IMR-90 (cell line): ENCODE measurements at regions not wholly inside any gene's neighbourhood (a gene's known extent, or its start where the extent isn't known, plus 50 kb on each side); places are given as distances from the start of the nearest gene placed in this dataset.

Experiments
- ATAC-seq: fragments of 200-7000 bp; cut with Tn5 transposase; 2 replicates; pipeline ENCODE4 v1.9.1; 2020; ENCODE audit warnings: low read depth, mild to moderate bottlenecking, moderate library complexity
- BruUV-seq: library from RNA; stranded (reverse); fragments of 400-500 nt; replicated peaks from 2 replicates; lab custom pipeline; 2021; lab: Mats Ljungman, UMichigan
- CTCF ChIA-PET: fragments of 300-600 bp; formaldehyde crosslinking; extraction: SDS; loops from one replicate; lab custom pipeline; 2021; ENCODE audit warnings: antibody characterized with exemption; lab: Yijun Ruan, JAX
- POLR2A ChIA-PET: fragments of 300-600 bp; sonication (Branson Sonifier 250); formaldehyde crosslinking; loops from one replicate; lab custom pipeline; 2022; ENCODE audit warnings: antibody characterized with exemption; ENCODE audit not compliant: unreplicated experiment; lab: Charles Lee
- DNase-seq: peaks from one replicate; pipeline ENCODE4 v3.0.0; 2013
- H2AFZ ChIP-seq: replicated peaks from 2 replicates; pipeline ENCODE3; 2013; ENCODE audit warnings: low read length, mild to moderate bottlenecking; ENCODE audit not compliant: poor library complexity
- H2AK5ac ChIP-seq: 2 replicates; pipeline ENCODE4 v1.6.1; 2013; ENCODE audit warnings: low read depth, low read length, inconsistent platforms
- H2AK9ac ChIP-seq: replicated peaks from 2 replicates; pipeline ENCODE3; 2013; ENCODE audit warnings: mild to moderate bottlenecking, low read depth, low read length, moderate library complexity; ENCODE audit not compliant: poor library complexity
- H2BK120ac ChIP-seq: 2 replicates; pipeline ENCODE4 v1.6.1; 2013; ENCODE audit warnings: low read depth, low read length, inconsistent platforms
- H2BK15ac ChIP-seq: 3 replicates; pipeline ENCODE4 v1.6.1; 2013; ENCODE audit warnings: low read depth, low read length, inconsistent platforms
- H2BK20ac ChIP-seq: 2 replicates; pipeline ENCODE4 v1.6.1; 2013; ENCODE audit warnings: low read depth, mild to moderate bottlenecking, inconsistent platforms, low read length, moderate library complexity
- H2BK5ac ChIP-seq: 2 replicates; pipeline ENCODE4 v1.6.1; 2013; ENCODE audit warnings: mild to moderate bottlenecking, low read depth, low read length, inconsistent platforms; ENCODE audit not compliant: poor library complexity, severe bottlenecking
- H3K14ac ChIP-seq: replicated peaks from 2 replicates; pipeline ENCODE4 v1.6.1; 2013; ENCODE audit warnings: low read depth, low read length, inconsistent platforms
- H3K18ac ChIP-seq: 2 replicates; pipeline ENCODE4 v1.6.1; 2013; ENCODE audit warnings: low read depth, low read length, control low read depth
- H3K23ac ChIP-seq: 2 replicates; pipeline ENCODE4 v1.6.1; 2013; ENCODE audit warnings: low read depth, low read length, inconsistent platforms
- H3K27ac ChIP-seq: 2 replicates; pipeline ENCODE4 v1.5.1; 2013; ENCODE audit warnings: mild to moderate bottlenecking, control low read depth, low read length; ENCODE audit not compliant: insufficient read depth
- H3K27me3 ChIP-seq: 2 replicates; pipeline ENCODE4 v1.6.1; 2013; ENCODE audit warnings: low read length; ENCODE audit not compliant: control insufficient read depth, insufficient read depth
- H3K36me3 ChIP-seq: 2 replicates; pipeline ENCODE4 v1.6.1; 2013; ENCODE audit warnings: low read length, mixed read lengths; ENCODE audit not compliant: control insufficient read depth, insufficient read depth
- H3K4ac ChIP-seq: 2 replicates; pipeline ENCODE4 v1.6.1; 2013; ENCODE audit warnings: low read depth, low read length, inconsistent platforms
- H3K4me1 ChIP-seq: 2 replicates; pipeline ENCODE4 v1.6.1; 2013; ENCODE audit warnings: low read length, mixed read lengths; ENCODE audit not compliant: control insufficient read depth, insufficient read depth
- H3K4me2 ChIP-seq: 2 replicates; pipeline ENCODE4 v1.6.1; 2013; ENCODE audit warnings: low read depth, mild to moderate bottlenecking, control low read depth, low read length, moderate library complexity
- H3K4me3 ChIP-seq: 2 replicates; pipeline ENCODE4 v1.5.1; 2013; ENCODE audit warnings: low read depth, mild to moderate bottlenecking, control low read depth, low read length, moderate library complexity; ENCODE audit not compliant: insufficient read depth
- H3K56ac ChIP-seq: 2 replicates; pipeline ENCODE4 v1.6.1; 2013; ENCODE audit warnings: low read length, inconsistent platforms; ENCODE audit not compliant: insufficient read depth; ENCODE audit errors: extremely low read depth
- H3K79me1 ChIP-seq, 2 experiments: 2 replicates each; pipeline ENCODE4 v1.6.1; 2013; ENCODE audit warnings: low read length in 2 of 2, inconsistent platforms in 1 of 2, low read depth in 1 of 2
- H3K9ac ChIP-seq: 2 replicates; pipeline ENCODE4 v1.6.1; 2013; ENCODE audit warnings: low read depth, low read length, control low read depth
- H3K9me1 ChIP-seq: 2 replicates; pipeline ENCODE4 v1.6.1; 2013; ENCODE audit warnings: low read length, inconsistent platforms; ENCODE audit not compliant: insufficient read depth
- H3K9me3 ChIP-seq: 2 replicates; pipeline ENCODE4 v1.6.1; 2013; ENCODE audit warnings: low read length; ENCODE audit not compliant: control insufficient read depth, insufficient read depth
- H4K20me1 ChIP-seq: 2 replicates; pipeline ENCODE4 v1.6.1; 2013; ENCODE audit warnings: low read length, inconsistent platforms; ENCODE audit not compliant: insufficient read depth
- H4K5ac ChIP-seq: 2 replicates; pipeline ENCODE4 v1.6.1; 2013; ENCODE audit warnings: mild to moderate bottlenecking, low read depth, low read length, control low read depth
- H4K8ac ChIP-seq, 2 experiments: 2 replicates each; pipeline ENCODE4 v1.6.1; 2013; ENCODE audit warnings: low read depth in 2 of 2, low read length in 2 of 2, control low read depth in 1 of 2, inconsistent platforms in 1 of 2
- H4K91ac ChIP-seq: 2 replicates; pipeline ENCODE4 v1.6.1; 2013; ENCODE audit warnings: low read depth, low read length, inconsistent platforms; ENCODE audit not compliant: insufficient read depth
- BHLHE40 ChIP-seq: fragments of 150-350 bp; IDR thresholded peaks from 2 replicates; pipeline ENCODE4 v1.6.1; 2016; ENCODE audit warnings: mild to moderate bottlenecking, low read depth, low read length
- FOS ChIP-seq: fragments of 150-350 bp; IDR thresholded peaks from 2 replicates; pipeline ENCODE4 v1.6.1; 2016; ENCODE audit warnings: low read depth, low read length
- POLR2A ChIP-seq: IDR thresholded peaks from 2 replicates; pipeline ENCODE4 v1.6.1; 2012; ENCODE audit warnings: mild to moderate bottlenecking, low read depth, low read length
- WGBS, 2 experiments: methylation state at CpG; one replicate each; pipeline versions ENCODE4 v1.1.5 to v1.1.7; 2013; ENCODE audit warnings: missing lambda C conversion rate in 2 of 2; ENCODE audit not compliant: insufficient read length in 1 of 2; ENCODE audit errors: extremely low coverage in 2 of 2; 5-methylcytosine and 5-hydroxymethylcytosine counted together
- dilution Hi-C: fragments of 300-500 bp; cut with HindIII; formaldehyde crosslinking; loops from one replicate; pipeline ENCODE4 v1.14.3; 2018; ENCODE audit warnings: low sequenced_read_pairs; ENCODE audit not compliant: unreplicated experiment
- in situ Hi-C: fragments of 300-500 bp; cut with MboI; formaldehyde crosslinking; loops from 3 replicates; pipeline ENCODE4 v1.14.3; 2019; ENCODE audit warnings: low sequenced_read_pairs, inconsistent platforms, mixed read lengths
- intact Hi-C: fragments of 100-400 bp; cut with micrococcal nuclease; formaldehyde crosslinking; loops from 2 replicates; pipeline ENCODE4 v1.10.0; 2022

GRCh38 chr2:167692191-167692590, 555.2 kb downstream of the STK39 start:
- Histone ChIP-seq H2AK5ac (no peak overlapping the region), H3K23ac (no peak overlapping the region), H3K56ac (no peak overlapping the region), H3K4me2 (no peak overlapping the region), H2AFZ (no peak overlapping the region), H2BK20ac (no peak overlapping the region), H3K27ac (no peak overlapping the region), H3K14ac (no peak overlapping the region), H2BK120ac (no peak overlapping the region), H4K8ac (no peak overlapping the region), H3K9me3 (no peaks in the 10 kb centered on the region), H3K36me3 (no peaks in the 10 kb centered on the region), H4K20me1 (no peaks in the 10 kb centered on the region), H3K4me3 (no peak overlapping the region), H3K4ac (no peak overlapping the region), H3K18ac (no peak overlapping the region), H3K9me1 (no peaks in the 10 kb centered on the region), H3K4me1 (no peaks in the 10 kb centered on the region), H2AK9ac (no peak overlapping the region), H3K79me1 (no peaks in the 10 kb centered on the region), H3K9ac (no peak overlapping the region), H4K5ac (no peak overlapping the region), H2BK5ac (no peak overlapping the region), H3K27me3 (no peaks in the 10 kb centered on the region), H4K91ac (no peak overlapping the region), H2BK15ac (no peak overlapping the region)
- dilution Hi-C loops (no loop called here), in situ Hi-C loops (loop anchor here (25.0 kb wide), 1 partner anchor 420 kb away; no protein-coding TSS in a partner anchor), intact Hi-C loops (no loop called here)
- no peak for TF ChIP-seq POLR2A
- no peak for TF ChIP-seq BHLHE40
- no peak for TF ChIP-seq FOS
- POLR2A ChIA-PET = no interaction called here
- CTCF ChIA-PET = no interaction called here
- no CpG with 5 or more reads among the region's 1 CpG for WGBS, 2 experiments
- ATAC-seq (no peak), DNase-seq (no peak)
- no TSS peak for BruUV-seq
